ENCODE measurements at regions not wholly inside any gene's neighbourhood (a gene's known extent, or its start where the extent isn't known, plus 50 kb on each side); places are given as distances from the start of the nearest gene placed in this dataset.

- TF ChIP-seq CTCF (IDR thresholded peaks at IDR 0.05; ENCODE audit: low read length) = no peak
- no peak for TF ChIP-seq EZH2 (IDR thresholded peaks at IDR 0.05; ENCODE audit: borderline replicate concordance, low read length)
- H3K36me3 ChIP-seq (ENCODE audit: insufficient read depth, low read length) = peaks cover 13% of the 10 kb centered on the region
- no peaks in the 10 kb centered on the region; the same call in 1 of the 2 replicates for H3K79me2 ChIP-seq (ENCODE audit: insufficient read depth, low read length)
- H3K4me3 ChIP-seq (ENCODE audit: low read depth, low read length, poor library complexity, severe bottlenecking) = peak overlapping the region; percentile 63
- no peaks in the 10 kb centered on the region for H3K9me3 ChIP-seq (ENCODE audit: low read length)
- H3K4me1 ChIP-seq (ENCODE audit: insufficient read depth, low read length, severe bottlenecking) = peaks cover 85% of the 10 kb centered on the region
- 0 out of 2 replicates have a peak, but pooled peaks cover 4% of the 10 kb centered on the region for H3F3A ChIP-seq (ENCODE audit: insufficient read depth, low read length)
- no peaks in the 10 kb centered on the region for H3K9me2 ChIP-seq (ENCODE audit: low read depth, low read length)
- H2AFZ ChIP-seq (ENCODE audit: low read length) = no peak overlapping the region
- H3K27me3 ChIP-seq (ENCODE audit: insufficient read depth, low read length) = no peaks in the 10 kb centered on the region
- peak overlapping the region; percentile 59 for H3K9ac ChIP-seq (ENCODE audit: low read length)
- H3K27ac ChIP-seq (ENCODE audit: low read depth, low read length, poor library complexity, severe bottlenecking) = peak overlapping the region; percentile 99
- peak overlapping the region; percentile 69 for H3K4me2 ChIP-seq (ENCODE audit: low read length)
- H4K20me1 ChIP-seq (ENCODE audit: insufficient read depth, low read length) = no peaks in the 10 kb centered on the region
These were observed 227.4 kb downstream of the MAN2A1 start for GRCh38 chr5:109917154-109917546.

- Histone ChIP-seq H3K9me3 (ENCODE audit: low read length) (no peaks in the 10 kb centered on the region), H3K4me2 (ENCODE audit: low read length) (peak overlapping the region; percentile 69), H3K27me3 (ENCODE audit: insufficient read depth, low read length) (no peaks in the 10 kb centered on the region), H3K9ac (ENCODE audit: low read length) (peak overlapping the region; percentile 59), H3K36me3 (ENCODE audit: insufficient read depth, low read length) (peaks cover 13% of the 10 kb centered on the region), H2AFZ (ENCODE audit: low read length) (no peak overlapping the region), H3K4me1 (ENCODE audit: insufficient read depth, low read length, severe bottlenecking) (peaks cover 86% of the 10 kb centered on the region), H3K4me3 (ENCODE audit: low read depth, low read length, poor library complexity, severe bottlenecking) (peak overlapping the region; percentile 63), H3F3A (ENCODE audit: insufficient read depth, low read length) (0 out of 2 replicates have a peak, but pooled peaks cover 4% of the 10 kb centered on the region), H3K27ac (ENCODE audit: low read depth, low read length, poor library complexity, severe bottlenecking) (peak overlapping the region; percentile 99), H3K79me2 (ENCODE audit: insufficient read depth, low read length) (no peaks in the 10 kb centered on the region; the same call in 1 of the 2 replicates), H4K20me1 (ENCODE audit: insufficient read depth, low read length) (no peaks in the 10 kb centered on the region), H3K9me2 (ENCODE audit: low read depth, low read length) (no peaks in the 10 kb centered on the region)
- TF ChIP-seq CTCF (IDR thresholded peaks at IDR 0.05; ENCODE audit: low read length) = no peak
- TF ChIP-seq EZH2 (IDR thresholded peaks at IDR 0.05; ENCODE audit: borderline replicate concordance, low read length) = no peak
These were observed 228.2 kb downstream of the MAN2A1 start for GRCh38 chr5:109917966-109918365.

DNA sequence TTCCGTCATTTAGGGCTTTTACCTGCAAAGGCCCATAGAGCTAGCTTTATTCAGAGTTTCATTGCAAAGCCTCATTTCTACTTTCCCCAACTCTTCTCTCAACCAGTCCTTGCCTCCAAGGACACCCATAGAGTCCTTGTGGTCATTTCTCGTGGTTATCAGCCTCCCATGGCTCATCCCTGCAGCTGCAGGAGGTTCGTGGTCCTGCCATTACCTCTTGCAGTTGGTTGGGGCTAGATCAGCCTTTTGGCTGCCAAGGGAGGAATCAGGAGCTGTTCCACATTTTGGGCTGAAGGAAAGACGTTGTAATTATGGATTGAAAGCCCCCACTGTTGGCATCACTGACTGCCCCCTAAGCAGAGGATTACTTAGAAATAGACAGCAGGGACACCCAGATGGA lies 231.0 kb downstream of the MAN2A1 start:
- Histone ChIP-seq H3K4me1 (ENCODE audit: insufficient read depth, low read length, severe bottlenecking) (peaks cover 88% of the 10 kb centered on the region), H2AFZ (ENCODE audit: low read length) (no peak overlapping the region), H3K9me3 (ENCODE audit: low read length) (no peaks in the 10 kb centered on the region)

More for the DNA sequence above, 231.0 kb downstream of the MAN2A1 start:
- Histone ChIP-seq H3K4me3 (ENCODE audit: low read depth, low read length, poor library complexity, severe bottlenecking) (peak overlapping the region; percentile 63), H3K79me2 (ENCODE audit: insufficient read depth, low read length) (no peaks in the 10 kb centered on the region; the same call in 1 of the 2 replicates), H4K20me1 (ENCODE audit: insufficient read depth, low read length) (no peaks in the 10 kb centered on the region), H3K27me3 (ENCODE audit: insufficient read depth, low read length) (no peaks in the 10 kb centered on the region), H3K9ac (ENCODE audit: low read length) (peak overlapping the region; percentile 65), H3F3A (ENCODE audit: insufficient read depth, low read length) (0 out of 2 replicates have a peak, but pooled peaks cover 4% of the 10 kb centered on the region), H3K9me2 (ENCODE audit: low read depth, low read length) (no peaks in the 10 kb centered on the region), H3K4me2 (ENCODE audit: low read length) (peak overlapping the region; percentile 65), H3K27ac (ENCODE audit: low read depth, low read length, poor library complexity, severe bottlenecking) (peak overlapping the region; percentile 99), H3K36me3 (ENCODE audit: insufficient read depth, low read length) (peaks cover 33% of the 10 kb centered on the region)
- no peak for TF ChIP-seq CTCF (IDR thresholded peaks at IDR 0.05; ENCODE audit: low read length)
- no peak for TF ChIP-seq EZH2 (IDR thresholded peaks at IDR 0.05; ENCODE audit: borderline replicate concordance, low read length)

All from OCI-LY1 (cell line).